Thymus (tissue), 11 donors: ENCODE measurements at regions not wholly inside any gene's neighbourhood (a gene's known extent, or its start where the extent isn't known, plus 50 kb on each side); places are given as distances from the start of the nearest gene placed in this dataset.
"Not testable (repeated sequence)": the region's sequence is repeated elsewhere in the genome, so short reads cannot be mapped to it uniquely, and the experiment has no call there.

Experiments used
- DNase-seq, 9 donors: peaks; one replicate each; pipeline ENCODE4 v3.0.0-alpha.2; 2013; ENCODE audit warnings: low spot score in 9 of 9, low read depth in 6 of 9, missing footprints in 1 of 9
- H3K27ac ChIP-seq, 2 donors: one replicate each; pipeline ENCODE4 v1.5.1; 2013; ENCODE audit warnings: control low read depth in 1 of 2, low read depth in 1 of 2, low read length in 1 of 2, mild to moderate bottlenecking in 1 of 2, moderate library complexity in 1 of 2
- H3K27me3 ChIP-seq, 2 donors: one replicate each; pipeline ENCODE4 v1.5.1; 2013; ENCODE audit warnings: low read length in 1 of 2; ENCODE audit not compliant: control insufficient read depth in 2 of 2, insufficient read depth in 1 of 2
- H3K36me3 ChIP-seq, 2 donors: one replicate each; pipeline ENCODE4 v1.5.1; 2013; ENCODE audit warnings: low read length in 1 of 2, mild to moderate bottlenecking in 1 of 2, moderate library complexity in 1 of 2; ENCODE audit not compliant: control insufficient read depth in 2 of 2, insufficient read depth in 2 of 2
- H3K4me1 ChIP-seq, 2 donors: one replicate each; pipeline ENCODE4 v1.5.1; 2013; ENCODE audit warnings: low read length in 2 of 2; ENCODE audit not compliant: control insufficient read depth in 2 of 2, insufficient read depth in 2 of 2
- H3K4me3 ChIP-seq, 2 donors: one replicate each; pipeline ENCODE4 v1.5.1; 2013; ENCODE audit warnings: low read length in 2 of 2, control low read depth in 1 of 2, mild to moderate bottlenecking in 1 of 2
- H3K9me3 ChIP-seq, 2 donors: one replicate each; pipeline ENCODE4 v1.5.1; 2013; ENCODE audit warnings: low read length in 1 of 2, mild to moderate bottlenecking in 1 of 2; ENCODE audit not compliant: control insufficient read depth in 2 of 2, insufficient read depth in 1 of 2
- WGBS: extraction: QIAGEN DNeasy Blood & Tissue Kit; methylation state at CpG from one replicate; pipeline ENCODE4 v1.1.7; 2013; 5-methylcytosine and 5-hydroxymethylcytosine counted together
- donor health status: healthy.

GRCh38 chr18:67455890-67456501 is 60.5 kb downstream of the DSEL start:
- no peak for DNase-seq
- WGBS: 95% methylated on average over 6 of the region's 6 CpGs
- H3K4me1 ChIP-seq: no peaks in the 10 kb centered on the region
- no peaks in the 10 kb centered on the region for H3K27me3 ChIP-seq
- peaks cover 0 to 3% of the 10 kb centered on the region in 2 donors for H3K9me3 ChIP-seq
- H3K4me3 ChIP-seq: no peak overlapping the region
- no peaks in the 10 kb centered on the region for H3K36me3 ChIP-seq
- H3K27ac ChIP-seq: no peak overlapping the region

- Histone ChIP-seq H3K36me3 (no peaks in the 10 kb centered on the region), H3K4me1 (no peaks in the 10 kb centered on the region), H3K9me3 (peaks cover 0 to 6% of the 10 kb centered on the region in 2 donors), H3K27me3 (no peaks in the 10 kb centered on the region), H3K27ac (no peak overlapping the region), H3K4me3 (no peak overlapping the region)
- DNase-seq: no peak
- 65% methylated on average over 2 of the region's 2 CpGs for WGBS
Observed at GRCh38 chr18:67453901-67454300, 62.6 kb downstream of the DSEL start.

GRCh38 chr18:67451960-67452359 is 64.6 kb downstream of the DSEL start:
- no peaks in the 10 kb centered on the region for H3K27me3 ChIP-seq
- H3K4me3 ChIP-seq: no peak overlapping the region
- H3K4me1 ChIP-seq: no peaks in the 10 kb centered on the region
- DNase-seq: no peak
- no peaks in the 10 kb centered on the region for H3K36me3 ChIP-seq
- peaks cover 0 to 6% of the 10 kb centered on the region in 2 donors for H3K9me3 ChIP-seq
- H3K27ac ChIP-seq: no peak overlapping the region
- WGBS: 91% methylated on average over 2 of the region's 2 CpGs

GRCh38 chr18:67451101-67451500 is 65.4 kb downstream of the DSEL start:
- not testable (repeated sequence) for H3K27me3 ChIP-seq, H3K36me3 ChIP-seq, H3K4me1 ChIP-seq, H3K4me3 ChIP-seq, H3K9me3 ChIP-seq, H3K27ac ChIP-seq, DNase-seq
- WGBS: 84% methylated on average over 10 of the region's 10 CpGs

- Histone ChIP-seq H3K4me1 (no peaks in the 10 kb centered on the region), H3K27ac (no peak overlapping the region), H3K27me3 (no peaks in the 10 kb centered on the region), H3K4me3 (no peak overlapping the region), H3K9me3 (no peaks in the 10 kb centered on the region), H3K36me3 (no peaks in the 10 kb centered on the region)
- WGBS: 94% methylated on average over 5 of the region's 5 CpGs
- no peak for DNase-seq
Observed at GRCh38 chr18:67433971-67434370, 82.5 kb downstream of the DSEL start.

- 93% methylated on average over 4 of the region's 4 CpGs for WGBS
- Histone ChIP-seq H3K27ac (no peak overlapping the region), H3K4me1 (no peaks in the 10 kb centered on the region), H3K36me3 (no peaks in the 10 kb centered on the region), H3K27me3 (no peaks in the 10 kb centered on the region), H3K4me3 (no peak overlapping the region), H3K9me3 (no peaks in the 10 kb centered on the region)
- no peak for DNase-seq
Observed at GRCh38 chr18:67432806-67433205, 83.7 kb downstream of the DSEL start.

- Histone ChIP-seq H3K27me3 (no peaks in the 10 kb centered on the region), H3K36me3 (no peaks in the 10 kb centered on the region), H3K9me3 (no peaks in the 10 kb centered on the region), H3K4me3 (no peak overlapping the region), H3K4me1 (no peaks in the 10 kb centered on the region), H3K27ac (no peak overlapping the region)
- 75% methylated on average over 2 of the region's 2 CpGs for WGBS
- no peak for DNase-seq
Observed at GRCh38 chr18:67428805-67429204, 87.7 kb downstream of the DSEL start.

- H3K27ac ChIP-seq: no peak overlapping the region
- no peaks in the 10 kb centered on the region for H3K9me3 ChIP-seq
- H3K36me3 ChIP-seq: no peaks in the 10 kb centered on the region
- H3K4me1 ChIP-seq: no peaks in the 10 kb centered on the region
- H3K4me3 ChIP-seq: no peak overlapping the region
- 90% methylated on average over 2 of the region's 2 CpGs for WGBS
- no peaks in the 10 kb centered on the region for H3K27me3 ChIP-seq
- DNase-seq: no peak
Observed at GRCh38 chr18:67428158-67428557, 88.4 kb downstream of the DSEL start.

GRCh38 chr18:67426486-67426885 is 90.0 kb downstream of the DSEL start:
- Histone ChIP-seq H3K4me1 (no peaks in the 10 kb centered on the region), H3K4me3 (no peak overlapping the region), H3K27me3 (no peaks in the 10 kb centered on the region), H3K9me3 (no peaks in the 10 kb centered on the region), H3K36me3 (no peaks in the 10 kb centered on the region), H3K27ac (no peak overlapping the region)
- 93% methylated on average over 5 of the region's 5 CpGs for WGBS
- DNase-seq: no peak

- Histone ChIP-seq H3K27me3 (no peaks in the 10 kb centered on the region), H3K36me3 (no peaks in the 10 kb centered on the region), H3K27ac (no peak overlapping the region), H3K4me3 (no peak overlapping the region), H3K9me3 (no peaks in the 10 kb centered on the region), H3K4me1 (no peaks in the 10 kb centered on the region)
- DNase-seq: no peak
Observed at GRCh38 chr18:67425672-67426071, 90.8 kb downstream of the DSEL start.
